ENCODE measurements at regions not wholly inside any gene's neighbourhood (a gene's known extent, or its start where the extent isn't known, plus 50 kb on each side); places are given as distances from the start of the nearest gene placed in this dataset.

DNA sequence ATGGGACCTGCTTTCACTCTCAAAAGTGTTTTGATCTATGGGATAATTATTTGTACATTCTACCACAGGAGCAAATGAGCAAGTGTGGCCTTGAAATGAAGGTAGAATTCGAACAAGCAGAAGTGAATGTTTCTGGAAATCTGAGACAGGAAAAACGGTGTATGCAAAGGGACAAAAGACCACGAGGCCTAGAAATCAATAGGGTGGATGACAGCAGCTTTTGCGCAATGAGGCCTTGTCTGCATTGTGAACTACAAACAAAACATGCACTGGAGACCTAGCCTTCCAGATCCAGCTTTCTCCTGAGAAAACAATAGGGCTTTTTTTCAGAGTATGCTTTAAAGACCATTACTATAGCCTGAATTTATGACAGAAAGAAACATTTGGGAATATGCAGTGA, 1137.0 kb downstream of the ROBO2 start:
- DNase-seq (ENCODE audit: extremely low read depth, low read depth): no peak
- TF ChIP-seq CTCF (IDR thresholded peaks at IDR 0.05; ENCODE audit: low read depth, low read length): no peak

DNA sequence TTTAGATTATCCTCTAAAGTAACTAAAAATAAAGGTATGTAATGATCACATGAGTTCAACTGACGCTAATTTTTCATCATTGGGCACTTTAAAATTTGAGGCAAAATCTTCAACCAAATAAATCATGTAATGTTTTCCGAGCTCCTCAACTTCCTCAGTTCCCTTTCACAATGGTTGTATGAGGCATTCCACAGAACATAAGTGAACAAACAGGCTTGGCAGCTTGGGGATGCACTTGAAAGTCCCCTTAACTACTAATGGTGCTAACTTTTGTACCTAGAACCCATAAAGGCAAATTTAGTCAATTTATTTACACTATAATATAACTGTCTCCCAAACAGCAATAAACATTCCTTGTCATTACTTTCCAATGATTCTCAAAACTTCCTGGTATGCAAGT, 1137.9 kb downstream of the ROBO2 start:
- no peak for TF ChIP-seq CTCF (IDR thresholded peaks at IDR 0.05; ENCODE audit: low read depth, low read length)
- no peak for DNase-seq (ENCODE audit: extremely low read depth, low read depth)

DNA sequence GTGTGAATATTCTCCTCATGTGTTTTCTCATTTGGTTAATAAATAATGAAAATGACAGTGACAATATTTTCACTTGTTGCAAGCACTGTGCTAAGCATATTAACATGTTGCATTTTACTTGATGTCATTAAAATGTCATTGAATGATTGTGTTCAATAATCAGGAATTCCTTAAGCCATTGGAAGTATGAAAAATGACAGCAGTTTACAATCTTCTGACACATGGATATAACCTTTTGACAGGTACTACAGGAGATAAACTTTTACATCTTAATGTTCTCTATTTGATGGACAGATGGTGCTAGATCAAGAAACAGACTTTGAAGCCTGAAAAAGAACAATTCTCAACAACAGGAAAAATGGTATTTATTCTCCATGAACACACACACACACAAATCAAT, 1138.3 kb downstream of the ROBO2 start:
- TF ChIP-seq CTCF (IDR thresholded peaks at IDR 0.05; ENCODE audit: low read depth, low read length): no peak

DNA sequence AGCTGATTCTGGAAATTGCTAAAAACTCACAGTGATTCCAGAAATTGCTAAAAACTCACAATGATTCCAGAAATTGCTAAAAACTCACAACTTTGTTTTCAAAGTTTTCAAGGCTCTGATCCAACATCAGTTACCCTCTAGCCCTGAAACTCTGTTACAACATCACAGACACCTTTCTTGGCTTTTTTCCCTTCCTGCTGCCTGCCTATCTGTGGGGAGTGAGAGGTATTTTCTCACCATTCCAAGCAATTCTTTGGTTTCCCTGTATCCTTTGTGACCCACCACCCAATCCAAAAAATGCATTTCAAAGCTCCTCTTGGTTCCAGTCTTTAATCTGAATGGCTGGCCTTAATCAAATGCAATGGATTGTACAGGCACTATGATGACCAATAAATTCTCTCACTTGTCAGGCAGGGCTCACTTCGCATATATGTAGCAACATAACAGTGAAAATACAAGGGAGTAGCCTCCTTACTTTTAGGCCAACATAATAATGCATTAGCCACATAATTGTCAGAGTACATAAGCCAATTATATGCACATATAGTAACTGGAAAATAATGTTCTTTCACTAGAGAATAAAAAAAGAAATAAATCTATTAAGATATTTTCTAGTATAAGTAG, 1139.0 kb downstream of the ROBO2 start:
- TF ChIP-seq CTCF (IDR thresholded peaks at IDR 0.05; ENCODE audit: low read depth, low read length): no peak
- no peak for DNase-seq (ENCODE audit: extremely low read depth, low read depth)

More for the DNA sequence above, 1138.3 kb downstream of the ROBO2 start:
- DNase-seq (ENCODE audit: extremely low read depth, low read depth): no peak

DNA sequence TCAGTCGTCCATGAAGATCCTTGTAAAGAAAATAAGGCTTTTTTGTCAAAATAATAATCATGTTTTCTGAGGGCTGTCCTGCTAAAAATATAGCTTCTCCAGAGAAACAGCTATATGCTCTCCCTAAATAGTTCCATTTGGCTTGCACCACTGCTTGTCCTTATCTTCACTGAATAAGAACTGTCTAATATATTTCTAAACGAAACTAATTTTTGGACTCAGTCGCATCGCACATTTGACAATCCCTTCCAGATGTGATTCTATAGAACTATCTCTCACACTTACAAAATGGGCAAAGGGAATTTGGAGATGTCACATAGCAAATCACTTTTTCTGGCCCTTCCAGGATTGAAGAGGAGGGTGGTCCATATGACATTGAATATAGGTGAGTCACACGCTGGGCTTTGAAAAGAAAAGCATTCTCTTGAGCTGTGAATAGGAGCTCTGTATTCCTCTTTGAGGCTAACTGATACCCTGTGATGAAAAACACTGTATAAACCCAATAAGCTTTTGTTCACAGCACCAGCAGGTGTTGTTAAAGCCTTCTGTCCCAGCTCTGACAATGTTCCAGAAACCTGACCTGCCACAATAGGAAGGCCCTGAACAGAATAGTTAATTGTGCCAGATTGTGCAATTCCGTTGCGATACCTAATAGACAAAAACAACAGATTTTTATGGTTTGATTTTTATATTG, 1144.2 kb downstream of the ROBO2 start:
- no peak for TF ChIP-seq CTCF (IDR thresholded peaks at IDR 0.05; ENCODE audit: low read depth, low read length)
- DNase-seq (ENCODE audit: extremely low read depth, low read depth): no peak

DNA sequence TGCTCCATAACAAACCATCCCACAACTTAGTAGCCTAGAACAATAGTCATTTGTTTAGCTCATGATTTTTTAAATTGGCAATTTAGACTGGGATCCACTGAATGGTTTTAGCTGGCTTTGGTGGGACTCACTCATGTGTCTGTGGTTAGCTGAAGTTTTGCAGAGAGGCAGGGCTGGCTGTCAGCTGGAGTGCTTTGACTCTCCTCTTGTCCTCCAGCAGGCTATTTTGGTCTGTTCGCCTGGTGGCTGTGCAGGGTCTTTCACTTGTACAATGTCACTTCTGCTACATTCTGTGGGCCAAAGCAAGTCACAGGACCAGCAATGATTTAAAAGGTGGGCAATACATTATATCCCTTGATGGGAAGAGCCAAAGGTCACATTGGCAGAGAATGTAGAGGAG, 1146.5 kb downstream of the ROBO2 start:
- DNase-seq (ENCODE audit: extremely low read depth, low read depth): no peak
- TF ChIP-seq CTCF (IDR thresholded peaks at IDR 0.05; ENCODE audit: low read depth, low read length): no peak

DNA sequence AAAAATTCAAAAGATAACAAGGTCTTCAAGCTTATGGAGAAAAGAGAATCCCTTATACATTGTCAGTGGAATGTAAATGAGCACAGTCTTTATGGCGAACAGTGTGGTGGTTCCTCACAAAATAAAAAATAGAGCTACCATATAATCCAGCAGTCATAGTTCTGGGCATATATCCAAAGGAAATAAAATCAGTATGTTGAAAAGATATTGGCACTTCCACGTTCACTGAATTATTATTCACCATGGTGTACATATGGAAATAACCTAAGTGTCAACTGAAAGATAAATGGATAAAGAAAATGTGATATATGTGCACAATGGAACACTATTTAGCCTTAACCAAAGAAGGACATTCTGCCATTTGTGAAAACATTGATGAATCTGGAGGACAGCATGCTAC, 1161.2 kb downstream of the ROBO2 start:
- no peak for TF ChIP-seq CTCF (IDR thresholded peaks at IDR 0.05; ENCODE audit: low read depth, low read length)
- no peak for DNase-seq (ENCODE audit: extremely low read depth, low read depth)
